Neural cell (in vitro differentiated cells): ENCODE measurements at regions not wholly inside any gene's neighbourhood (a gene's known extent, or its start where the extent isn't known, plus 50 kb on each side); places are given as distances from the start of the nearest gene placed in this dataset.

Source experiments
- H2AFZ ChIP-seq: fragments of 200-600, 300-800 bp; sonication (generic), shearing (Covaris generic); 2 replicates; pipeline ENCODE4 v1.6.0; 2014; ENCODE audit warnings: low read depth, mild to moderate bottlenecking, antibody characterized with exemption, low read length, moderate library complexity
- H3F3A ChIP-seq: fragments of 200-600 bp; shearing (Covaris generic); 2 replicates; pipeline ENCODE4 v1.6.1; 2016; ENCODE audit warnings: mild to moderate bottlenecking, moderate library complexity, mixed read lengths, antibody characterized with exemption, low read length; ENCODE audit not compliant: insufficient read depth, poor library complexity, severe bottlenecking
- H3K27ac ChIP-seq: fragments of 200-600, 300-800 bp; sonication (generic), shearing (Covaris generic); 2 replicates; pipeline ENCODE4 v1.5.1; 2014; ENCODE audit warnings: mild to moderate bottlenecking, low read length, moderate library complexity
- H3K27me3 ChIP-seq: fragments of 300-800, 200-600 bp; sonication (generic), shearing (Covaris generic); 2 replicates; pipeline ENCODE4 v1.6.0; 2014; ENCODE audit warnings: mild to moderate bottlenecking, low read depth, low read length, moderate library complexity; ENCODE audit not compliant: insufficient read depth
- H3K36me3 ChIP-seq: fragments of 300-800, 200-600 bp; sonication (generic), shearing (Covaris generic); 2 replicates; pipeline ENCODE4 v1.5.1; 2014; ENCODE audit warnings: mild to moderate bottlenecking, antibody characterized with exemption, low read length, moderate library complexity; ENCODE audit not compliant: insufficient read depth
- H3K4me2 ChIP-seq: fragments of 300-800, 200-600 bp; sonication (generic), shearing (Covaris generic); 2 replicates; pipeline ENCODE4 v1.6.0; 2014; ENCODE audit warnings: mild to moderate bottlenecking, low read length
- H3K4me3 ChIP-seq: fragments of 300-800, 200-600 bp; sonication (generic), shearing (Covaris generic); 2 replicates; pipeline ENCODE4 v1.5.1; 2014; ENCODE audit warnings: mild to moderate bottlenecking, low read length, moderate library complexity
- H3K79me2 ChIP-seq: fragments of 200-600 bp; shearing (Covaris generic); replicated peaks from 2 replicates; pipeline ENCODE4 v1.6.0; 2014; ENCODE audit warnings: mild to moderate bottlenecking, low read length, moderate library complexity; ENCODE audit not compliant: insufficient read depth
- H3K9ac ChIP-seq: fragments of 300-800, 200-600 bp; sonication (generic), shearing (Covaris generic); 2 replicates; pipeline ENCODE4 v1.6.1; 2016; ENCODE audit warnings: mild to moderate bottlenecking, low read length, mixed read lengths
- H3K9me2 ChIP-seq: fragments of 200-600 bp; shearing (Covaris generic); 2 replicates; pipeline ENCODE4 v1.6.1; 2016; ENCODE audit warnings: mild to moderate bottlenecking, low read length, mixed read lengths; ENCODE audit not compliant: insufficient read depth
- H3K9me3 ChIP-seq: fragments of 200-600, 300-800 bp; sonication (generic), shearing (Covaris generic); 2 replicates; pipeline ENCODE4 v1.6.1; 2016; ENCODE audit warnings: mild to moderate bottlenecking, mixed run types, low read length, moderate library complexity, mixed read lengths
- H4K20me1 ChIP-seq: fragments of 200-600 bp; shearing (Covaris generic); 2 replicates; pipeline ENCODE4 v1.6.1; 2016; ENCODE audit warnings: mild to moderate bottlenecking, mixed run types; ENCODE audit not compliant: insufficient read depth
- EP300 ChIP-seq: fragments of 450-650 bp; conservative IDR thresholded peaks from 2 replicates; pipeline ENCODE4 v1.6.1; 2014; ENCODE audit warnings: antibody characterized with exemption, mild to moderate bottlenecking, moderate library complexity; ENCODE audit not compliant: poor library complexity, severe bottlenecking
- EZH2 ChIP-seq: fragments of 200-600, 300-800 bp; shearing (Covaris generic), sonication (generic); IDR thresholded peaks from 2 replicates; pipeline ENCODE4 v1.6.1; 2014; ENCODE audit warnings: antibody characterized with exemption, low read length, borderline replicate concordance, mild to moderate bottlenecking; ENCODE audit not compliant: insufficient read depth, poor library complexity, severe bottlenecking
- MXI1 ChIP-seq: fragments of 450-650 bp; conservative IDR thresholded peaks from 2 replicates; pipeline ENCODE4 v1.6.1; 2014; ENCODE audit warnings: antibody characterized with exemption, mild to moderate bottlenecking; ENCODE audit not compliant: poor library complexity, severe bottlenecking
- POLR2AphosphoS5 ChIP-seq: IDR thresholded peaks from 2 replicates; pipeline ENCODE4 v1.6.1; 2012
- RAD21 ChIP-seq: fragments of 450-650 bp; conservative IDR thresholded peaks from 2 replicates; pipeline ENCODE4 v1.6.1; 2014; ENCODE audit warnings: antibody characterized with exemption, mild to moderate bottlenecking, moderate library complexity
- SMC3 ChIP-seq: fragments of 450-650 bp; conservative IDR thresholded peaks from 2 replicates; pipeline ENCODE4 v1.6.1; 2014; ENCODE audit warnings: antibody characterized with exemption, mild to moderate bottlenecking, moderate library complexity; ENCODE audit not compliant: poor library complexity
- TAF1 ChIP-seq: IDR thresholded peaks from 2 replicates; pipeline ENCODE4 v1.6.1; 2012; ENCODE audit warnings: low read depth
- TF ChIP-seq, protein P1 (sequence below): IDR thresholded peaks from 2 replicates; pipeline ENCODE4 v1.6.1; 2012; ENCODE audit warnings: borderline replicate concordance
- TF ChIP-seq, protein P2 (sequence below): fragments of 450-650 bp; IDR thresholded peaks from 2 replicates; pipeline ENCODE4 v1.5.1; 2014; ENCODE audit warnings: antibody characterized with exemption, mild to moderate bottlenecking, moderate library complexity; ENCODE audit not compliant: poor library complexity, severe bottlenecking

DNA sequence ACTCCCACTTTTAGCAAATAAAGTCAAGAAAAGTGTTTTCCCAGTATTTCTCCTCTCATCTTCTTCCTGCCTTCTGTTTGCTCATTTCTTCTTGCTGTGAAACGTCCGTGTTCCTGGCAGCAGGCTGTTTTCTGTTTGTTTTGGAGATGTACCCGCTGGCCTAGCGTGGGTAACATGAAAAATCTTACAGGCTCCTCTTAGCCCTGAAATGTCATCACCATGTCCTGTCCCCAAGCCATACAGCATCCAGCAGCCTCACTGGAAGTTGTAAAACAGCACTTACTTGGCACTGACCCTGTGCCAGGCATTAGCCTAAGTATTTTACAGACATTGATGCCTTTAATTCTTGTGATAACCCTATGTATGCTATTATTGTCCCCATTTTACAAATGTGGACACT, 371.1 kb downstream of the FOXA2 start:
- H3K79me2 ChIP-seq, result no peaks in the 10 kb centered on the region
- H3K27me3 ChIP-seq, result no peaks in the 10 kb centered on the region
- no peak for TF ChIP-seq RAD21
- no peak for TF ChIP-seq POLR2AphosphoS5
- TF ChIP-seq, protein P1, sequence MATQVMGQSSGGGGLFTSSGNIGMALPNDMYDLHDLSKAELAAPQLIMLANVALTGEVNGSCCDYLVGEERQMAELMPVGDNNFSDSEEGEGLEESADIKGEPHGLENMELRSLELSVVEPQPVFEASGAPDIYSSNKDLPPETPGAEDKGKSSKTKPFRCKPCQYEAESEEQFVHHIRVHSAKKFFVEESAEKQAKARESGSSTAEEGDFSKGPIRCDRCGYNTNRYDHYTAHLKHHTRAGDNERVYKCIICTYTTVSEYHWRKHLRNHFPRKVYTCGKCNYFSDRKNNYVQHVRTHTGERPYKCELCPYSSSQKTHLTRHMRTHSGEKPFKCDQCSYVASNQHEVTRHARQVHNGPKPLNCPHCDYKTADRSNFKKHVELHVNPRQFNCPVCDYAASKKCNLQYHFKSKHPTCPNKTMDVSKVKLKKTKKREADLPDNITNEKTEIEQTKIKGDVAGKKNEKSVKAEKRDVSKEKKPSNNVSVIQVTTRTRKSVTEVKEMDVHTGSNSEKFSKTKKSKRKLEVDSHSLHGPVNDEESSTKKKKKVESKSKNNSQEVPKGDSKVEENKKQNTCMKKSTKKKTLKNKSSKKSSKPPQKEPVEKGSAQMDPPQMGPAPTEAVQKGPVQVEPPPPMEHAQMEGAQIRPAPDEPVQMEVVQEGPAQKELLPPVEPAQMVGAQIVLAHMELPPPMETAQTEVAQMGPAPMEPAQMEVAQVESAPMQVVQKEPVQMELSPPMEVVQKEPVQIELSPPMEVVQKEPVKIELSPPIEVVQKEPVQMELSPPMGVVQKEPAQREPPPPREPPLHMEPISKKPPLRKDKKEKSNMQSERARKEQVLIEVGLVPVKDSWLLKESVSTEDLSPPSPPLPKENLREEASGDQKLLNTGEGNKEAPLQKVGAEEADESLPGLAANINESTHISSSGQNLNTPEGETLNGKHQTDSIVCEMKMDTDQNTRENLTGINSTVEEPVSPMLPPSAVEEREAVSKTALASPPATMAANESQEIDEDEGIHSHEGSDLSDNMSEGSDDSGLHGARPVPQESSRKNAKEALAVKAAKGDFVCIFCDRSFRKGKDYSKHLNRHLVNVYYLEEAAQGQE, result no peak
- TF ChIP-seq EP300, result no peak
- TF ChIP-seq TAF1, result no peak
- TF ChIP-seq, protein P2, sequence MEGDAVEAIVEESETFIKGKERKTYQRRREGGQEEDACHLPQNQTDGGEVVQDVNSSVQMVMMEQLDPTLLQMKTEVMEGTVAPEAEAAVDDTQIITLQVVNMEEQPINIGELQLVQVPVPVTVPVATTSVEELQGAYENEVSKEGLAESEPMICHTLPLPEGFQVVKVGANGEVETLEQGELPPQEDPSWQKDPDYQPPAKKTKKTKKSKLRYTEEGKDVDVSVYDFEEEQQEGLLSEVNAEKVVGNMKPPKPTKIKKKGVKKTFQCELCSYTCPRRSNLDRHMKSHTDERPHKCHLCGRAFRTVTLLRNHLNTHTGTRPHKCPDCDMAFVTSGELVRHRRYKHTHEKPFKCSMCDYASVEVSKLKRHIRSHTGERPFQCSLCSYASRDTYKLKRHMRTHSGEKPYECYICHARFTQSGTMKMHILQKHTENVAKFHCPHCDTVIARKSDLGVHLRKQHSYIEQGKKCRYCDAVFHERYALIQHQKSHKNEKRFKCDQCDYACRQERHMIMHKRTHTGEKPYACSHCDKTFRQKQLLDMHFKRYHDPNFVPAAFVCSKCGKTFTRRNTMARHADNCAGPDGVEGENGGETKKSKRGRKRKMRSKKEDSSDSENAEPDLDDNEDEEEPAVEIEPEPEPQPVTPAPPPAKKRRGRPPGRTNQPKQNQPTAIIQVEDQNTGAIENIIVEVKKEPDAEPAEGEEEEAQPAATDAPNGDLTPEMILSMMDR, result no peak
- no peak for TF ChIP-seq EZH2
- no peak for TF ChIP-seq SMC3
- TF ChIP-seq MXI1, result no peak
- H3F3A ChIP-seq, result no peaks in the 10 kb centered on the region
- no peak overlapping the region for H3K4me3 ChIP-seq
- H3K9me3 ChIP-seq, result no peaks in the 10 kb centered on the region
- no peak overlapping the region for H2AFZ ChIP-seq
- no peaks in the 10 kb centered on the region for H3K36me3 ChIP-seq
- H4K20me1 ChIP-seq, result no peaks in the 10 kb centered on the region
- H3K4me2 ChIP-seq, result no peak overlapping the region
- no peak overlapping the region for H3K9ac ChIP-seq
- no peak overlapping the region for H3K27ac ChIP-seq
- H3K9me2 ChIP-seq, result no peaks in the 10 kb centered on the region

DNA sequence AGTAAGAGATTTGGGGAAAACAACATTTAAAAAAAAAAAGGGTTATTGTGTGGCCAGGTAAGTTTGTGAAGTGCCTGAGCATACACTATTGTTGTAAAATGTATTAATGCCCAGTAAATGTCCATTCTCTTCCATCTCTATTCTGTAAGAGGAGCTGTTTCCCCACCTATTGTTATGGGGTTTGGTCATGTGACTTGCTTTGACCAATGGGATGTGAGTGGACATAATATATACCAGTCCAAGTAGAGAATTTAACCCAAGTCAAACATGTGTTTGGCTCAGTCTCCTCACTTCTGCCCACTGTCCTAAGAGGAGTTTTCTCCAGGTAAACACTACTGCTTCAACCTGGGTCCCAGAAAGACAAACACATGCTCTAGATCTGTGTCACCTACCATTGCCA, 377.1 kb downstream of the FOXA2 start:
- Histone ChIP-seq H3K27ac (no peak overlapping the region), H3K9me2 (no peaks in the 10 kb centered on the region), H3K27me3 (no peaks in the 10 kb centered on the region)

More for the DNA sequence above, 377.1 kb downstream of the FOXA2 start:
- H3K36me3 ChIP-seq, result no peaks in the 10 kb centered on the region
- H3K4me2 ChIP-seq, result no peak overlapping the region
- no peak overlapping the region for H3K9ac ChIP-seq
- H3K9me3 ChIP-seq, result no peaks in the 10 kb centered on the region
- H4K20me1 ChIP-seq, result no peaks in the 10 kb centered on the region
- H3K79me2 ChIP-seq, result no peaks in the 10 kb centered on the region
- TF ChIP-seq EP300 (no peak), POLR2AphosphoS5 (no peak), EZH2 (no peak), RAD21 (no peak), TAF1 (no peak), SMC3 (no peak), MXI1 (no peak)
- TF ChIP-seq, protein P2, result no peak
- TF ChIP-seq, protein P1, result no peak
- no peak overlapping the region for H3K4me3 ChIP-seq
- no peaks in the 10 kb centered on the region for H3F3A ChIP-seq
- no peak overlapping the region for H2AFZ ChIP-seq
